ENCODE measurements at regions not wholly inside any gene's neighbourhood (a gene's known extent, or its start where the extent isn't known, plus 50 kb on each side); places are given as distances from the start of the nearest gene placed in this dataset.

- no peak for DNase-seq
Observed at GRCh38 chr9:23467276-23467675, 358.8 kb downstream of the ELAVL2 start.

GRCh38 chr9:23477908-23478307 lies 348.1 kb downstream of the ELAVL2 start:
- DNase-seq: no peak

GRCh38 chr9:23483566-23483965 lies 342.5 kb downstream of the ELAVL2 start:
- DNase-seq: no peak

- peak; percentile 56 for DNase-seq
Observed at GRCh38 chr9:23492126-23493002, 333.7 kb downstream of the ELAVL2 start.

- no peak for DNase-seq
Observed at GRCh38 chr9:23493219-23493618, 332.8 kb downstream of the ELAVL2 start.

GRCh38 chr9:23496489-23497136 lies 329.4 kb downstream of the ELAVL2 start:
- no peak for DNase-seq

GRCh38 chr9:23497137-23497504 lies 328.9 kb downstream of the ELAVL2 start:
- no peak for DNase-seq

- no peak for DNase-seq
Observed at GRCh38 chr9:23502004-23502403, 324.0 kb downstream of the ELAVL2 start.

- DNase-seq: no peak
Observed at GRCh38 chr9:23522952-23523351, 303.1 kb downstream of the ELAVL2 start.

GRCh38 chr9:23524607-23525155 lies 301.4 kb downstream of the ELAVL2 start:
- no peak for DNase-seq

- DNase-seq: no peak
Observed at GRCh38 chr9:23526806-23527205, 299.2 kb downstream of the ELAVL2 start.

- DNase-seq: no peak
Observed at GRCh38 chr9:23532282-23532681, 293.8 kb downstream of the ELAVL2 start.

- DNase-seq: no peak
Observed at GRCh38 chr9:23537192-23538066, 288.6 kb downstream of the ELAVL2 start.

- DNase-seq: no peak
Observed at GRCh38 chr9:23538067-23538402, 288.0 kb downstream of the ELAVL2 start.

- DNase-seq: no peak
Observed at GRCh38 chr9:23538461-23539003, 287.5 kb downstream of the ELAVL2 start.

GRCh38 chr9:23539311-23539710 lies 286.7 kb downstream of the ELAVL2 start:
- no peak for DNase-seq

GRCh38 chr9:23541976-23542375 lies 284.1 kb downstream of the ELAVL2 start:
- no peak for DNase-seq

GRCh38 chr9:23542438-23542837 lies 283.6 kb downstream of the ELAVL2 start:
- DNase-seq: no peak

- DNase-seq: no peak
Observed at GRCh38 chr9:23542927-23543326, 283.1 kb downstream of the ELAVL2 start.

GRCh38 chr9:23543419-23543818 lies 282.6 kb downstream of the ELAVL2 start:
- DNase-seq: no peak

GRCh38 chr9:23545728-23546127 lies 280.3 kb downstream of the ELAVL2 start:
- DNase-seq: no peak

GRCh38 chr9:23551311-23551721 lies 274.7 kb downstream of the ELAVL2 start:
- DNase-seq: no peak

Data from kidney glomerular epithelial cell (primary cell).